ENCODE measurements at regions not wholly inside any gene's neighbourhood (a gene's known extent, or its start where the extent isn't known, plus 50 kb on each side); places are given as distances from the start of the nearest gene placed in this dataset.

DNA sequence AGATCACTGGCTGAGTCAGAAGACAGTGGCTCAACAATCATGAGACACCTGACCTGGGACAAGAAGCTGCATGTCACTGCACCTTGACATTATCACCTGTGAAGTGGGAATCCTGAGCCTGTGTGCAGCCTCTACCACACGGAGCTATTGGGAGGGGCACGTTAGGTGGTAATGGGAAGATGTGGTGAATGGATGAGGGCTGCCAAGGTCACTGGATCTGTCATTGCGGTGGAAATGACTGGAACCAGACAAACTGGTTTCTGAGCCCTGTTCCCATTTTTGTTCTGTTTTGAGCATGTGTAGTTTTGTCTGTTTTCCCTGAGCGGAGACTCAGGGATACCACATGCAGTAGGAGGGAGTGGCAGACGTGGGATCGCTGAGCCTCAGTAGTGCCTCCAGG lies 235.5 kb downstream of the OPA1 start:
- TF ChIP-seq EZH2 (IDR thresholded peaks at IDR 0.05): no peak
- no peak for TF ChIP-seq EZH2phosphoT487 (IDR thresholded peaks at IDR 0.05; ENCODE audit: borderline replicate concordance)
- TF ChIP-seq SRF (IDR thresholded peaks at IDR 0.05; ENCODE audit: low read depth): 0 out of 2 replicates have a peak, but pooled peaks have one; percentile 14
- TF ChIP-seq CTCF (IDR thresholded peaks at IDR 0.05 in 2 of 3, conservative IDR thresholded peaks at IDR 0.05 in 1 of 3; ENCODE audit: borderline replicate concordance in 1 of 3, insufficient read depth in 1 of 3, low read depth in 2 of 3, low read length in 2 of 3): no peak
- TF ChIP-seq TCF7L2 (IDR thresholded peaks at IDR 0.05; ENCODE audit: borderline replicate concordance, extremely low read depth, insufficient read depth, insufficient read length): no peak
- no peak for TF ChIP-seq EGR1 (IDR thresholded peaks at IDR 0.05; ENCODE audit: low read depth)
- TF ChIP-seq POLR2A (IDR thresholded peaks at IDR 0.05; ENCODE audit: borderline replicate concordance, extremely low read depth, insufficient read depth, insufficient read length): no peak
- peak; percentile 35 for TF ChIP-seq JUND (IDR thresholded peaks at IDR 0.05)
- TF ChIP-seq ATF3 (IDR thresholded peaks at IDR 0.05): no peak
- TF ChIP-seq YY1 (IDR thresholded peaks at IDR 0.05; ENCODE audit: extremely low read depth, insufficient replicate concordance, low read depth, low read length): no peak
